ENCODE measurements at regions not wholly inside any gene's neighbourhood (a gene's known extent, or its start where the extent isn't known, plus 50 kb on each side); places are given as distances from the start of the nearest gene placed in this dataset.

DNA sequence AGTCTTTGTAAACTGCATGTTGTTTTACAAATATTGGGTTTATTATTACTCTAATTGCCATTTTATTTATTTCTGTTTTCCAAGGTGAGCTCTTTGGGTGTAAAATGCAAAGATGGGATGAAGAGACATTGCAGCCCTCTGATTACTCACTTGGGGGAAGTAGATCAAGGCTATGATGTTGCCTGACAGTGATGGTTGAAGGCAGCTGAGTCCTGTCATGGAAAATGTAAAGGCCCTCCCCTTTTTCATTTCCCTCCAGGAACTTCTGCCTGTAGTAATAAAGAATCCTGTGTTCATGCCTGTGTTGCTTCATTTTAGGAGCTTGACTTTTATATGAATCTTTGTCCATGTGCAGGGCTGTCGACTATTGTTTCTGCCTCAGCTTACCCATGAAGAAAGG is 605.4 kb upstream of the CLINT1 start:
- H3K36me3 Mint-ChIP-seq, result no peaks in the 10 kb centered on the region
- H3K27me3 ChIP-seq (ENCODE audit: control insufficient read depth in 2 of 2, insufficient read depth in 2 of 2, low read length in 2 of 2), result no peaks in the 10 kb centered on the region
- intact Hi-C loops (cut with micrococcal nuclease), result loop anchor here in 1 of 2 donors (10.0 kb wide), 1 partner anchor 70 kb away; no protein-coding TSS in a partner anchor
- H4K20me1 ChIP-seq (ENCODE audit: insufficient read depth, low read length), result no peaks in the 10 kb centered on the region
- H2AFZ ChIP-seq (ENCODE audit: insufficient read depth, low read depth, low read length, poor library complexity, severe bottlenecking), result no peak overlapping the region
- H3K27me3 Mint-ChIP-seq (ENCODE audit: low read depth in 3 of 3), result peaks cover 0 to 3% (median 1%) of the 10 kb centered on the region in 3 donors
- no peak for TF ChIP-seq CTCF (IDR thresholded peaks at IDR 0.05)
- no peaks in the 10 kb centered on the region for H3K9me3 ChIP-seq (replicated peaks in 1 of 2; ENCODE audit: control insufficient read depth in 1 of 2, insufficient read depth in 1 of 2, low read length in 2 of 2)
- H3K27ac ChIP-seq (ENCODE audit: low read depth in 1 of 2, low read length in 2 of 2), result peak overlapping the region in 1 of 2 donors; percentile 46
- H3K36me3 ChIP-seq (replicated peaks in 1 of 2; ENCODE audit: control insufficient read depth in 1 of 2, insufficient read depth in 2 of 2, low read length in 2 of 2), result no peaks in the 10 kb centered on the region
- peak; percentile 33 to 72 (median 71) for DNase-seq
- peaks cover 45% of the 10 kb centered on the region for H3K4me1 Mint-ChIP-seq
- no peak overlapping the region for H3K4me3 ChIP-seq (replicated peaks in 1 of 3; ENCODE audit: low read depth in 2 of 3, low read length in 3 of 3)
- H3K9me3 Mint-ChIP-seq, result peaks cover 0 to 11% (median 2%) of the 10 kb centered on the region in 7 donors
- H3K9ac ChIP-seq (ENCODE audit: insufficient read depth, low read length, poor library complexity, severe bottlenecking), result no peak overlapping the region
- peaks cover 36 to 39% of the 10 kb centered on the region in 2 donors for H3K4me1 ChIP-seq (ENCODE audit: control insufficient read depth in 1 of 2, insufficient read depth in 2 of 2, low read length in 2 of 2)
- no peak overlapping the region for H3K4me2 ChIP-seq (replicated peaks; ENCODE audit: extremely low read depth, low read length, poor library complexity, severe bottlenecking)
- H3K4me3 Mint-ChIP-seq, result peak overlapping the region in 1 of 2 donors; percentile 30
- no CpG with 5 or more reads among the region's 1 CpG for WGBS (ENCODE audit: insufficient coverage)
- peak overlapping the region; percentile 75 to 93 (median 86) for H3K27ac Mint-ChIP-seq
- no peaks in the 10 kb centered on the region for H3K79me2 ChIP-seq (ENCODE audit: insufficient read depth, low read length)

- no peaks in the 10 kb centered on the region for H4K20me1 ChIP-seq (ENCODE audit: insufficient read depth, low read length)
- H3K9me3 ChIP-seq (replicated peaks in 1 of 2; ENCODE audit: control insufficient read depth in 1 of 2, insufficient read depth in 1 of 2, low read length in 2 of 2), result no peaks in the 10 kb centered on the region
- no peak overlapping the region for H2AFZ ChIP-seq (ENCODE audit: insufficient read depth, low read depth, low read length, poor library complexity, severe bottlenecking)
- no peak overlapping the region for H3K27ac ChIP-seq (ENCODE audit: low read depth in 1 of 2, low read length in 2 of 2)
- H3K4me2 ChIP-seq (replicated peaks; ENCODE audit: extremely low read depth, low read length, poor library complexity, severe bottlenecking), result peak overlapping the region; percentile 20
- peaks cover 0 to 3% (median 1%) of the 10 kb centered on the region in 3 donors for H3K27me3 Mint-ChIP-seq (ENCODE audit: low read depth in 3 of 3)
- H3K4me1 Mint-ChIP-seq, result peaks cover 44% of the 10 kb centered on the region
- no peaks in the 10 kb centered on the region for H3K79me2 ChIP-seq (ENCODE audit: insufficient read depth, low read length)
- intact Hi-C loops (cut with micrococcal nuclease), result loop anchor here in 1 of 2 donors (10.0 kb wide), 1 partner anchor 69 kb away; no protein-coding TSS in a partner anchor
- peak overlapping the region in 1 of 2 donors; percentile 30 for H3K4me3 Mint-ChIP-seq
- DNase-seq, result peak; percentile 23 to 76 (median 65)
- no peaks in the 10 kb centered on the region for H3K27me3 ChIP-seq (ENCODE audit: control insufficient read depth in 2 of 2, insufficient read depth in 2 of 2, low read length in 2 of 2)
- peaks cover 36 to 39% of the 10 kb centered on the region in 2 donors for H3K4me1 ChIP-seq (ENCODE audit: control insufficient read depth in 1 of 2, insufficient read depth in 2 of 2, low read length in 2 of 2)
- H3K9me3 Mint-ChIP-seq, result peaks cover 0 to 9% (median 1%) of the 10 kb centered on the region in 7 donors
- H3K36me3 ChIP-seq (replicated peaks in 1 of 2; ENCODE audit: control insufficient read depth in 1 of 2, insufficient read depth in 2 of 2, low read length in 2 of 2), result no peaks in the 10 kb centered on the region
- 4% methylated on average over 3 of the region's 4 CpGs for WGBS (ENCODE audit: insufficient coverage)
- H3K4me3 ChIP-seq (replicated peaks in 1 of 3; ENCODE audit: low read depth in 2 of 3, low read length in 3 of 3), result peak overlapping the region in 1 of 3 experiments; percentile 26
- H3K27ac Mint-ChIP-seq, result peak overlapping the region in 6 of 7 donors; percentile 84 to 93 (median 86)
- H3K9ac ChIP-seq (ENCODE audit: insufficient read depth, low read length, poor library complexity, severe bottlenecking), result no peak overlapping the region
- TF ChIP-seq CTCF (IDR thresholded peaks at IDR 0.05), result no peak
- H3K36me3 Mint-ChIP-seq, result no peaks in the 10 kb centered on the region
Measured at GRCh38 chr5:158463938-158464337, 605.0 kb upstream of the CLINT1 start.
